ENCODE measurements at regions not wholly inside any gene's neighbourhood (a gene's known extent, or its start where the extent isn't known, plus 50 kb on each side); places are given as distances from the start of the nearest gene placed in this dataset.

DNA sequence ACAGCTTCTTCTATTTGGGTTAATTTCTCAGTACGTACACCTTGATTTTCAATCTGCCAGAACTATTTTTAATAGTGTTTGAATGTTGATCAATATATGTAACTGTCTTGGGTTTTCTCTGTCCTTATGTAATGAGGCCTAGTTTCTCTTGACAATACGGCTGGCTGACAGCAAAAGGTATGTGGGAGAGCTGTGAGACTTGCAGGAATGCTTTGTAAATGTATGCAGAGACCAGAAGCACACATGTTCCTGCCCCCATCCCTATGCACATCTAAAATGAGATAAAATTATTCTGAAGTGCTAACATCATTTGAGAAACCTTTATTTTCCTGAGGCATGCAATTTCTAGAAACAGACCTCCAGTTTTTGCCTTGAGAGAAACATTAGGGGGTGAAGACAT lies 593.8 kb upstream of the GBE1 start:
- FAIRE-seq (no peak), ATAC-seq (no peak), DNase-seq (ENCODE audit: extremely low read depth in 1 of 4, low spot score in 3 of 4) (no peak)
- Histone ChIP-seq H3K4me1 (replicated peaks in 1 of 2; ENCODE audit: control insufficient read depth in 2 of 2, insufficient read depth in 2 of 2, low read length in 2 of 2) (no peaks in the 10 kb centered on the region), H3K9me1 (ENCODE audit: control insufficient read depth, insufficient read depth, low read length) (no peaks in the 10 kb centered on the region), H3K27me3 (ENCODE audit: control insufficient read depth in 2 of 2, insufficient read depth in 2 of 2, low read length in 2 of 2) (no peaks in the 10 kb centered on the region), H3K4me2 (ENCODE audit: insufficient read depth, low read length) (no peak overlapping the region), H3K27ac (ENCODE audit: extremely low read depth, low read depth, low read length) (no peak overlapping the region), H2AFZ (ENCODE audit: low read depth, low read length) (no peak overlapping the region), H3K79me2 (ENCODE audit: control insufficient read depth, insufficient read depth, low read length) (no peaks in the 10 kb centered on the region), H3K9ac (ENCODE audit: insufficient read depth in 1 of 2, low read depth in 2 of 2, low read length in 2 of 2) (no peak overlapping the region), H3K9me3 (replicated peaks; ENCODE audit: control insufficient read depth, insufficient read depth, low read depth, low read length) (no peaks in the 10 kb centered on the region), H3K36me3 (ENCODE audit: control insufficient read depth, insufficient read depth, low read length) (no peaks in the 10 kb centered on the region), H4K20me1 (replicated peaks; ENCODE audit: control insufficient read depth, insufficient read depth, low read length) (no peaks in the 10 kb centered on the region), H3K4me3 (no peak overlapping the region)
- BruUV-seq (replicated peaks), result no TSS peak
- TF ChIP-seq, protein P1, sequence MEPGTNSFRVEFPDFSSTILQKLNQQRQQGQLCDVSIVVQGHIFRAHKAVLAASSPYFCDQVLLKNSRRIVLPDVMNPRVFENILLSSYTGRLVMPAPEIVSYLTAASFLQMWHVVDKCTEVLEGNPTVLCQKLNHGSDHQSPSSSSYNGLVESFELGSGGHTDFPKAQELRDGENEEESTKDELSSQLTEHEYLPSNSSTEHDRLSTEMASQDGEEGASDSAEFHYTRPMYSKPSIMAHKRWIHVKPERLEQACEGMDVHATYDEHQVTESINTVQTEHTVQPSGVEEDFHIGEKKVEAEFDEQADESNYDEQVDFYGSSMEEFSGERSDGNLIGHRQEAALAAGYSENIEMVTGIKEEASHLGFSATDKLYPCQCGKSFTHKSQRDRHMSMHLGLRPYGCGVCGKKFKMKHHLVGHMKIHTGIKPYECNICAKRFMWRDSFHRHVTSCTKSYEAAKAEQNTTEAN (CRISPR knock-in tag; IDR thresholded peaks at IDR 0.05), result no peak
- TF ChIP-seq CHD1 (IDR thresholded peaks at IDR 0.05; ENCODE audit: low read length), result no peak
- TF ChIP-seq CEBPB (tag; IDR thresholded peaks at IDR 0.05), result no peak
- WGBS (ENCODE audit: insufficient coverage, low coverage, missing lambda C conversion rate), result 0% methylated on average over 1 of the region's 2 CpGs
- intact Hi-C loops (cut with micrococcal nuclease) (no loop called here), in situ Hi-C loops (cut with MboI) (no loop called here)
- ChIA-PET CTCF (ENCODE audit: low intra/inter-chr PET ratio) (no interaction called here), POLR2A (no interaction called here)

DNA sequence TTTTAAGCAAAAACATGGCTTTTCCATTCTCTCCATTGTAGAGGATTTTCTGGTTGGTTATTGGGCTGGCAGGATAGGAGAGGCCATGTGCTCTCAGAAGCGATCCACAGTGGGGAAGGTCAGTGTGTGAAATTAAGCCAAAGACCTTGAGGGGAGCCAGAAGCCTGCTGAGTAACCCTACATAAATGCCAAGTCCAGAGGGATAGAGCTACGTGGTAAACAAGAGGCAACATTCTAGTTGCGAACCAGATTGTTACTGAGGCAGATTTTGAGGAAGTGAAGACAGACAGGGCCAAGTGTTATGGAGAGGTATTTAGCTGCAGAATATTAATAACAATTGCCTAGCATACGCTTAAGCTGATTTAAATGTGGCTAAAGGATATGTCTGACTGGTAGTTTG lies 592.8 kb upstream of the GBE1 start:
- ATAC-seq (no peak), DNase-seq (ENCODE audit: extremely low read depth in 1 of 4, low spot score in 3 of 4) (no peak), FAIRE-seq (no peak)
- WGBS (ENCODE audit: insufficient coverage, low coverage, missing lambda C conversion rate), result 0% methylated on average over 3 of the region's 4 CpGs
- intact Hi-C loops (cut with micrococcal nuclease) (no loop called here), in situ Hi-C loops (cut with MboI) (no loop called here)
- Histone ChIP-seq H3K9ac (ENCODE audit: insufficient read depth in 1 of 2, low read depth in 2 of 2, low read length in 2 of 2) (no peak overlapping the region), H3K27ac (ENCODE audit: extremely low read depth, low read depth, low read length) (no peak overlapping the region), H3K4me1 (replicated peaks in 1 of 2; ENCODE audit: control insufficient read depth in 2 of 2, insufficient read depth in 2 of 2, low read length in 2 of 2) (no peaks in the 10 kb centered on the region), H3K27me3 (ENCODE audit: control insufficient read depth in 2 of 2, insufficient read depth in 2 of 2, low read length in 2 of 2) (no peaks in the 10 kb centered on the region), H3K9me3 (replicated peaks; ENCODE audit: control insufficient read depth, insufficient read depth, low read depth, low read length) (no peaks in the 10 kb centered on the region), H3K4me3 (no peak overlapping the region), H2AFZ (ENCODE audit: low read depth, low read length) (no peak overlapping the region), H3K36me3 (ENCODE audit: control insufficient read depth, insufficient read depth, low read length) (no peaks in the 10 kb centered on the region), H3K79me2 (ENCODE audit: control insufficient read depth, insufficient read depth, low read length) (no peaks in the 10 kb centered on the region), H3K9me1 (ENCODE audit: control insufficient read depth, insufficient read depth, low read length) (no peaks in the 10 kb centered on the region), H4K20me1 (replicated peaks; ENCODE audit: control insufficient read depth, insufficient read depth, low read length) (no peaks in the 10 kb centered on the region), H3K4me2 (ENCODE audit: insufficient read depth, low read length) (no peak overlapping the region)
- ChIA-PET CTCF (ENCODE audit: low intra/inter-chr PET ratio) (no interaction called here), POLR2A (no interaction called here)
- BruUV-seq (replicated peaks), result no TSS peak
- no peak for TF ChIP-seq ZNF274 (IDR thresholded peaks at IDR 0.05; ENCODE audit: borderline replicate concordance, low read depth, low read length)
- TF ChIP-seq, protein P2, sequence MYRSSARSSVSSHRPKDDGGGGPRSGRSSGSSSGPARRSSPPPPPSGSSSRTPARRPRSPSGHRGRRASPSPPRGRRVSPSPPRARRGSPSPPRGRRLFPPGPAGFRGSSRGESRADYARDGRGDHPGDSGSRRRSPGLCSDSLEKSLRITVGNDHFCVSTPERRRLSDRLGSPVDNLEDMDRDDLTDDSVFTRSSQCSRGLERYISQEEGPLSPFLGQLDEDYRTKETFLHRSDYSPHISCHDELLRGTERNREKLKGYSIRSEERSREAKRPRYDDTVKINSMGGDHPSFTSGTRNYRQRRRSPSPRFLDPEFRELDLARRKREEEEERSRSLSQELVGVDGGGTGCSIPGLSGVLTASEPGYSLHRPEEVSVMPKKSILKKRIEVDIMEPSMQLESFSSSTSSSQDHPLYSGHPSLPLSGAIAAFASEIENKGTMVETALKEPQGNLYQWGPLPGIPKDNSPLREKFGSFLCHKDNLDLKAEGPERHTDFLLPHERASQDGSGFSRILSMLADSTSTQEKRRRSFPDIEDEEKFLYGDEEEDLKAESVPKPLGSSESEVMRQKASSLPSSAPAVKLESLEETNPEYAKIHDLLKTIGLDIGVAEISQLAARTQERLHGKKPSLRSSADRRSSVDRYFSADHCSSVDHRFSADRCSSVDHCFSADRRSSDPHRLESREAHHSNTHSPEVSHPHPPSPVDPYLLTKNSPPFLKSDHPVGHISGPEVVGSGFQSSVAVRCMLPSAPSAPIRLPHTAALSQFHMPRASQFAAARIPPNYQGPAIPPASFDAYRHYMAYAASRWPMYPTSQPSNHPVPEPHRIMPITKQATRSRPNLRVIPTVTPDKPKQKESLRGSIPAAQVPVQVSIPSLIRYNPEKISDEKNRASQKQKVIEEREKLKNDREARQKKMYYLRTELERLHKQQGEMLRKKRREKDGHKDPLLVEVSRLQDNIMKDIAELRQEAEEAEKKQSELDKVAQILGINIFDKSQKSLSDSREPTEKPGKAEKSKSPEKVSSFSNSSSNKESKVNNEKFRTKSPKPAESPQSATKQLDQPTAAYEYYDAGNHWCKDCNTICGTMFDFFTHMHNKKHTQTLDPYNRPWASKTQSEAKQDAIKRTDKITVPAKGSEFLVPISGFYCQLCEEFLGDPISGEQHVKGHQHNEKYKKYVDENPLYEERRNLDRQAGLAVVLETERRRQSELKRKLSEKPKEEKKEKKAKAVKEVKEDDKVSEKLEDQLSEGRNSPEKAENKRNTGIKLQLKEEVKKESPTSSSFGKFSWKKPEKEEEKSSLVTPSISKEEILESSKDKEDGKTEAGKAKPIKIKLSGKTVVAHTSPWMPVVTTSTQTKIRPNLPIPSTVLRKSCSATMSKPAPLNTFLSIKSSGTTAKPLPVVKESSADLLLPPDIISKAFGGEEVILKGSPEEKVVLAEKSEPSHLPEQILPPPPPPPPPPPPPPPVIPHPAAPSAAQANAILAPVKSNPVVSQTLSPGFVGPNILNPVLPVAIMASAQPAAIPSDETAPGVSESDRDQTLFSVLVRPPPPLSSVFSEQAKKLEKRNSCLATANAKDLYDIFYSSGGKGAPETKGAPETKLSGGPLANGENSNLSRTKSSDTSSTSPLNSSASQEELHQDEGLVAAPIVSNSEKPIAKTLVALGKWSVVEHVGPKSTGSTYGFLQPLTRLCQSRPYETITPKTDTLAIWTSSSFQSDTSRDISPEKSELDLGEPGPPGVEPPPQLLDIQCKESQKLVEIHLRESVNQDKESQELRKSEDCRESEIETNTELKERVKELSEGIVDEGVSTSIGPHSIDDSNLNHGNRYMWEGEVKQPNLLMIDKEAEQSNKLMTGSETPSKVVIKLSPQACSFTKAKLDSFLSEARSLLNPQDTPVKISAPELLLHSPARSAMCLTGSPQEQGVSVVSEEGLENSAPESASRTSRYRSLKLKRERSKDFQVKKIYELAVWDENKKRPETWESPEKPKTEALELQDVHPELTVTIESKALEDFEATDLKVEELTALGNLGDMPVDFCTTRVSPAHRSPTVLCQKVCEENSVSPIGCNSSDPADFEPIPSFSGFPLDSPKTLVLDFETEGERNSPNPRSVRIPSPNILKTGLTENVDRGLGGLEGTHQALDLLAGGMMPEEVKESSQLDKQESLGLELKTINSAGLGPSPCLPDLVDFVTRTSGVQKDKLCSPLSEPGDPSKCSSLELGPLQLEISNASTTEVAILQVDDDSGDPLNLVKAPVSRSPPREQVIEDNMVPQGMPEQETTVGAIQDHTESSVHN (IDR thresholded peaks at IDR 0.05; ENCODE audit: borderline replicate concordance in 1 of 2, low read depth in 1 of 2), result no peak
- no peak for TF ChIP-seq C11orf30 (IDR thresholded peaks at IDR 0.05; ENCODE audit: low read depth)
- TF ChIP-seq RBM14 (IDR thresholded peaks at IDR 0.05; ENCODE audit: borderline replicate concordance, insufficient read depth, low read depth, low read length), result no peak
